SW 1271 (cell line): ENCODE measurements at regions not wholly inside any gene's neighbourhood (a gene's known extent, or its start where the extent isn't known, plus 50 kb on each side); places are given as distances from the start of the nearest gene placed in this dataset.
"Not testable (repeated sequence)": the region's sequence is repeated elsewhere in the genome, so short reads cannot be mapped to it uniquely, and the experiment has no call there.

Experiments
- DNase-seq, 2 experiments: peaks; one replicate each; lab custom pipeline; 2025; lab: John Stamatoyannopoulos, UW

- DNase-seq = peak; percentile 51 to 67
These were observed 208.3 kb downstream of the PPP1R3A start for GRCh38 chr7:113710310-113711096.

- no peak for DNase-seq
These were observed 213.4 kb downstream of the PPP1R3A start for GRCh38 chr7:113705439-113705838.

- peak in 1 of 2 experiments; percentile 55 for DNase-seq
These were observed 220.1 kb downstream of the PPP1R3A start for GRCh38 chr7:113698556-113699220.

GRCh38 chr7:113694149-113694548 lies 224.7 kb downstream of the PPP1R3A start:
- DNase-seq = no peak

GRCh38 chr7:113684165-113684564 lies 234.6 kb downstream of the PPP1R3A start:
- DNase-seq = no peak

DNA sequence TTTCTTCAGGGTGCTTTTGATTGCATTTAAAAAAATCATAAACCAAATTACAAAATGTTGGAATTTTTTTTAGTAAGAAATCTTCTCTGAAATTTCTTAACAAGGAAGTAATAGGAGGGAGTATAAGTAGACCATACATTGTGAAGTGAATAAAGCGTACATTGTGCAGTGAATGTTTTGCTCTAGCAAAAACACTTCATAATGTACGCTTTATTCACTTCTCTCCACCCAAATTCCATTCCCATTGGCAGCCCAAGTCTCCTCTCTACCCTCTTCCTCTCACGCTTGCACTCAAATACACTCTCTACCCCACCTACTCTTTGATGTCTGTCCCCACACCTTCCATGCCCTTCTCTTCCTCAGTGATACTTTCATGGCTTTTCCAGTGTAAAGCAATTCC lies 241.0 kb downstream of the PPP1R3A start:
- DNase-seq = no peak

- DNase-seq = no peak
These were observed 253.9 kb downstream of the PPP1R3A start for GRCh38 chr7:113664867-113665266.

- DNase-seq = no peak
These were observed 259.4 kb downstream of the PPP1R3A start for GRCh38 chr7:113659416-113659815.

GRCh38 chr7:113657603-113658002 lies 261.2 kb downstream of the PPP1R3A start:
- DNase-seq = no peak

DNA sequence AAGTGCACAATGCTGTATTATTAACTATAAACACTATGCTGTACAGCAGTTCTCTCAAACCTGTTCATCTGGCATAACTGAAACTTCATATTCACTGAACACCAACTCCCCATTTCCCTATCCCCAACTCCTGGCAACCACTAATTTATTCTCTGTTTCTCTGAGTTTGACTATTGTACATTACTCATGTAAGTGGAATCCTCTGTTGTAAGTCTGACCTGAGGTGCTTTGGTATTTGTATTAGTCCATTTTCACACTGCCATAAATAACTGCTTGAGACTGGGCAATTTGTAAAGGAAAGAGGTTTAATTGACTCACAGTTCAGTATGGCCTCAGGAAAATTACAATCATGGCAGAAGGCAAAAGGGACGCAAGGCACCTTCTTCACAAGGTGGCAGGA lies 266.3 kb downstream of the PPP1R3A start:
- no peak for DNase-seq

DNA sequence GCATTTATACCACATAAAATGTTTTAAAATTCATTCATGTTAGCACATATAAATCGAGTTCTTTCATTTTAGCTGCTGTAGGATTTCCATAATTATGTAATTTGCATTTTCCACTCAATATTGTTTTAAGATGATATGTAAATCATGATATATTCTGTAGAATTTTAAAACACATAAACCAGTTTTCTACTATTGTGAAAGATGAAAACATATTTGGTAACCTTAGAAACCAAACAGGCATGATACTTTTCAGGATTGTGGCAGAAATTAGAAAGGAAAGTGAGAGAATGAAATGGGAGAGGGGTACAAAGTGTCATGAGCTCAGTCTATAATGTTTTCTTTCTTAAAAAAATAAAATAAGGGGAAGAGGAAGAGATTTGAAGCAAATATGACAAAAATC lies 269.3 kb downstream of the PPP1R3A start:
- no peak for DNase-seq

DNA sequence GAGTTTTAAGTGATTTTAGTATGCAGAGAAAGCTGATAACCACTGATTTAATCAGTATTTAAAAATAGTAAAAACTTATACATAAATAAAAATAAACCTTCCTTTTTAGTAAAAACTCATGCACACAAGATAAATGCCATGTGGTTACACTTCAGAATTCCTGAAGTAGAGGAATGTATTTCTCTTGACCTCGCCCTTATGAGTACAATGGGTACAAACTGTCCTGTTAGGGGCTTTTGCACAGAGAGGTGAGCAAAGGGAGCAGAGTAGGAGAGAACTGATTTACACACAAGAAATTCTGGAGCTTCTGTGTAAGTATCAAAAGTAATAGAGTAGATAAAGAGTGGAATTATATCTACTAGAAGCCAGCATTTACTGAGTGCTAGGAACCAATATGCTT lies 279.6 kb downstream of the PPP1R3A start:
- no peak for DNase-seq

DNA sequence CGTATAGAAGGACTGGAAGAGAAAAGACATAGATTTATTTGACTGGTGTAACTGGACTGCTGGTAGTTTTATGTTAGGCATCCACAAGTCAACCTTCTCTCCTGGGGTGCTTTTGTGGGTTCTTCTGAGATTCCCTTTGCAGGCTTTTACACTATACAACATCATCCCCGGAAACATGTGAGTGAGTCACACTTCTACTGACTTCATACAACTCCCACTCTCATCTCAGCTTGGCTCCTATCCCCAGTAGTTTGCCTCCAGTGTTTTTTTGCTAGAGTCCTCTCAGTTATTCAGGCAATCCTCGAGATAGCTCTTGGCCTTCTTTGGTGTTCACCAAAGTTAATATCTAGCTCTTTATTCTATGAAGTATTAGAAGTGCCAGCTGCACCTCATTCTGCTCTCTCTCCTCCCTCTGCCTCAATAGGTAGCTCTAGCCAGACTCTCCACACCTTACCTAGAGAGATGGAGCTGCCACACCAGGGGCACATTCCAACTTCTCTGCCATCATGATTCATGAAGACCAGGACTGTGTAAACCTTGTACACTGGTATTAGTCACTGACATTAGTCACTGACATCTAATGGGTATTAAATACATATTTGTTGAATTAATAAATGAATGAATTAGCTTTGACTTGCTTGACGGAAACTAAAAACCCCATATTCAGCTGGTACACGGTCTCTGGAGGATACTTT lies 281.9 kb downstream of the PPP1R3A start:
- no peak for DNase-seq

DNA sequence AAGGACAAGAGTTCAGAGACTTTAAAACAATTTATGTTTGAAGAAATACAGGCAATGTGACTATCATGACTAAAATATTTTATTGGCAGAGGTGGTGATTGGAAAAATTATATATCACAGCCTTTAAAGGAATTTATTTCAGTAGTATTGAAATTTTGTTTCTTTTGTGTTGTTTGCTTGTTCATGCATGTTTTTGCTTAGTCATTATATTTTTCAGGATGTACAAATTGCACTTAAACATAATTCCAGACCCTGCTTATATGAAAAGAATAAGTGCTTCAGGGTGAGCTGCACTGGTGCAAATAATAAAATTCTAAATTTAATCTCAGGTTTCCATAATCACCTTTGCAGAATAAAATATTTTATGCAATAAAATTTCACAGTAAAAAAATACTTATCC lies 283.3 kb downstream of the PPP1R3A start:
- DNase-seq = no peak

DNA sequence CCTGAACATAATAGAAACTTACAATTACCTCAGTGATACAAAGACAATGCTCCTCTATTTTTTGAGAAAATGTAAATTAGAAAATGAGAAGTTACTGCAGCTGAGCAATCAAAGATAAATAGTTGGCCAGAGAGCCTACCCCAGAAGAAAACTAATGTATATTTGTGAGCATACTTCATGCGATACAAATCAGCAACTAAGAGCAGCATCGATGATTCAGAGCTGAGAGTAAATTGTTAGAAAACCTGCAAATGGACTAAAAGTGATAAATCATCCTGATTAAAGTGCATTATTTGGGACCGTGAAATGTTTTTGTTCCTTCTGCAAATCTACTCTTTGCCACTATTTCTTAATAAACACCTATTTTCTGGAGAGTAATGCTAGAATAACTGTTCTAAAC lies 285.7 kb downstream of the PPP1R3A start:
- no peak for DNase-seq

GRCh38 chr7:113628948-113629847 lies 289.6 kb downstream of the PPP1R3A start:
- DNase-seq = no peak

- DNase-seq = no peak
These were observed 293.2 kb downstream of the PPP1R3A start for GRCh38 chr7:113625494-113626102.

- DNase-seq = no peak
These were observed 296.0 kb downstream of the PPP1R3A start for GRCh38 chr7:113622796-113623195.

DNA sequence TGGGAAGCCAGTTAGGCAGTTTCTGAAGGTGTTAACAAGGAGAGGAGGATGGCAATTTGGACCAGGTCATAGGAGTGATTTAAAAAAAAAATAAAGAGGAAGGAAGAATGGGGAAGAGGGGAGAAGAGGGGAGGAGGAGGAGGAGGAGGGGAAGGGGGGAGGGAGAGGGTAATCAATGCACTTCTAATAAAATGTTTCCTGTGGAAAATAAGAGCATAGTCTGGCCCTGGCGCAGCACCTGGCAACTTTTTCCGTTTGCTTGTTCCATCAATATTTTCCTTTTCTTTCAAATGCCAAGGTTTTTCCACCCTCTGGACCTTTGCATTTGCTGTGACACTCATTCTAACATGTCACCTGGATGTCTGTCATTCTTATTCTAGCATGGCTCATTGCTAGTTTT lies 308.2 kb downstream of the PPP1R3A start:
- no peak for DNase-seq

DNA sequence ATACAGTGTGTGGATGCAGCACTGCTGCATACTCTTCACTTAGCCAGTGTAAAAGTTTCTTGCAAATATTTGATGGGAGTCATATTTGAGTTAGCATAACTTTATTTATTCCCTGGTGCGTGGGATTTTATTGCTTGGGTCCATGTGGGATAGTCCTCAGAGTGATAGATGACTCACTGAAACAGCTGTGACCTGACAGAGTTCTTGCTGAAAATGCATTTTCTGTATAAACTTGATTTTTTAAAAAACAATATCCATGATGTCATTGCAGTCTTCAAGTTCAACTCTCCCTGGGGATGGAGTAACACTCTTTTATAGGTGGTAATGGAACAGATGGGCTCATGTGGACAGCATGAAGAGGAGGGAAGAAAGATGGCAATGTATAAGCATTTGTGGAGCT lies 310.0 kb downstream of the PPP1R3A start:
- DNase-seq = no peak

DNA sequence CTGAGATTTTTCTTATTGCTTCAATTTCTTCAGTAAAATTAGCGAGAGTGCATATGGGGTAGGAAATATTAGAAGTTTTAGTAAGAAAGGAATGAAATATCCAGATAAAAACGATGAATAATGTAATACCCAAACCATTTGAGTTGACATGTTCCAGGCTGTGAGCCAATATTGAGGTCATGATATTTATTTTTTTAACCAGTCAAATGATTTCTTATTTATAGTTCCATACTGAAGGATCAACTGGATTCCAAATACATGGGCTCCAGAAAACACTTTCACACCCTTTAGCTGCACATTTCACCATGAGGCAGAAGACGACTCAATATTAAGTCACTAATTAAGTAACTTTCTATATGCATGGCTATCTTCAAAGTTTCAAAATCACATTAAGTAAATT lies 312.5 kb downstream of the PPP1R3A start:
- DNase-seq = no peak

DNA sequence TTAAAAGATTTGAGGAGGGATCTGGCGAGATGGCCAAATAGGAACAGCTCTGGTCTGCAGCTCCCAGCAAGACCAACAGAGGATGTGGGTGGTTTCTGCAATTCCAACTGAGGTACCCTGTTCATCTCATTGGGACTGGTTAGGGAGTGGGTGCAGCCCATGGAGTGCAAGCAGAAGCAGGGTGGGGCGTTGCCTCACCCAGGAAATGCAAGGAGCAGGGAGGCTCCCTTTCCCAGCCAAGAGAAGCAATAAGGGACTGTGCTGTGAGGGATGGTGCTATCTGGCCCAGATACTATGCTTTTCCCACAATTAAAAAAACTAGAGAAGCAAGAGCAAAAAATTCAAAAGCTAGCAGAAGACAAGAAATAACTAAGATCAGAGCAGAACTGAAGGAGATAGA lies 318.4 kb downstream of the PPP1R3A start:
- DNase-seq = not testable (repeated sequence)
